Neuronal stem cell (in vitro differentiated cells): ENCODE measurements at regions not wholly inside any gene's neighbourhood (a gene's known extent, or its start where the extent isn't known, plus 50 kb on each side); places are given as distances from the start of the nearest gene placed in this dataset.
"Not testable (repeated sequence)": the region's sequence is repeated elsewhere in the genome, so short reads cannot be mapped to it uniquely, and the experiment has no call there.

Experiments used
- DNase-seq: peaks from one replicate; pipeline ENCODE4 v3.0.0-alpha.2; 2013; ENCODE audit warnings: low spot score
- H2AFZ ChIP-seq: one replicate; pipeline ENCODE4 v1.6.1; 2013; ENCODE audit warnings: mild to moderate bottlenecking, low read length, inconsistent platforms
- H2AK5ac ChIP-seq: 2 replicates; pipeline ENCODE4 v1.6.1; 2013; ENCODE audit warnings: low read depth, mild to moderate bottlenecking, inconsistent platforms, low read length, moderate library complexity, mixed read lengths
- H2BK120ac ChIP-seq: 2 replicates; pipeline ENCODE4 v1.6.1; 2013; ENCODE audit warnings: low read depth, mild to moderate bottlenecking, inconsistent platforms, low read length, moderate library complexity, mixed read lengths
- H2BK12ac ChIP-seq: one replicate; pipeline ENCODE4 v1.6.1; 2013; ENCODE audit warnings: low read length, inconsistent platforms
- H2BK15ac ChIP-seq: 2 replicates; pipeline ENCODE4 v1.6.1; 2013; ENCODE audit warnings: mild to moderate bottlenecking, low read length, inconsistent platforms, mixed read lengths
- H2BK5ac ChIP-seq: one replicate; pipeline ENCODE4 v1.6.1; 2013; ENCODE audit warnings: inconsistent platforms, mild to moderate bottlenecking, low read length, moderate library complexity
- H3K14ac ChIP-seq: one replicate; pipeline ENCODE4 v1.6.1; 2013; ENCODE audit warnings: low read length, inconsistent platforms
- H3K18ac ChIP-seq: 2 replicates; pipeline ENCODE4 v1.6.1; 2013; ENCODE audit warnings: low read length, inconsistent platforms
- H3K23ac ChIP-seq: 2 replicates; pipeline ENCODE4 v1.6.1; 2013; ENCODE audit warnings: low read depth, mild to moderate bottlenecking, mixed read lengths, low read length, inconsistent platforms; ENCODE audit not compliant: poor library complexity
- H3K27ac ChIP-seq: replicated peaks from 3 replicates; pipeline ENCODE4 v1.5.1; 2013; ENCODE audit warnings: low read length, inconsistent platforms
- H3K27me3 ChIP-seq, 3 experiments: 2 replicates each; pipeline ENCODE4 v1.6.1; 2013; ENCODE audit warnings: low read length in 3 of 3, mild to moderate bottlenecking in 2 of 3, inconsistent platforms in 1 of 3, low read depth in 1 of 3, mixed read lengths in 1 of 3, moderate library complexity in 1 of 3; ENCODE audit not compliant: control insufficient read depth in 3 of 3, insufficient read depth in 3 of 3
- H3K36me3 ChIP-seq, 2 donors: replicated peaks in 1 of 2; 2 replicates each; pipeline ENCODE4 v1.6.1; 2013; ENCODE audit warnings: low read length in 2 of 2; ENCODE audit not compliant: control insufficient read depth in 2 of 2, insufficient read depth in 2 of 2
- H3K4ac ChIP-seq: 2 replicates; pipeline ENCODE4 v1.6.1; 2013; ENCODE audit warnings: inconsistent platforms, mild to moderate bottlenecking, low read length, moderate library complexity
- H3K4me1 ChIP-seq, 2 donors: 1 replicate in 1 of 2; 2 replicates in 1 of 2; pipeline ENCODE4 v1.6.1; 2013; ENCODE audit warnings: low read length in 2 of 2, low read depth in 1 of 2; ENCODE audit not compliant: control insufficient read depth in 2 of 2, insufficient read depth in 1 of 2
- H3K4me2 ChIP-seq: one replicate; pipeline ENCODE4 v1.6.1; 2013; ENCODE audit warnings: mild to moderate bottlenecking, low read length, inconsistent platforms; ENCODE audit not compliant: insufficient read depth, poor library complexity, severe bottlenecking
- H3K4me3 ChIP-seq, 2 donors: 2 replicates each; pipeline ENCODE4 v1.5.1; 2013; ENCODE audit warnings: low read length in 2 of 2, mild to moderate bottlenecking in 2 of 2, inconsistent platforms in 1 of 2, moderate library complexity in 1 of 2
- H3K79me1 ChIP-seq: one replicate; pipeline ENCODE4 v1.6.1; 2013; ENCODE audit warnings: low read depth, mild to moderate bottlenecking, inconsistent platforms, low read length, moderate library complexity
- H3K9ac ChIP-seq: one replicate; pipeline ENCODE4 v1.6.1; 2013; ENCODE audit warnings: mild to moderate bottlenecking, low read depth, low read length, inconsistent platforms; ENCODE audit not compliant: poor library complexity
- H3K9me3 ChIP-seq, 2 donors: replicated peaks in 1 of 2; 2 replicates each; pipeline versions ENCODE3 to v1.6.1; 2013; ENCODE audit warnings: low read length in 2 of 2, mild to moderate bottlenecking in 2 of 2, inconsistent platforms in 1 of 2, low read depth in 1 of 2, mixed read lengths in 1 of 2, moderate library complexity in 1 of 2; ENCODE audit not compliant: control insufficient read depth in 2 of 2, insufficient read depth in 1 of 2
- H4K8ac ChIP-seq: one replicate; pipeline ENCODE4 v1.6.1; 2013; ENCODE audit warnings: low read depth, mild to moderate bottlenecking, inconsistent platforms, low read length, moderate library complexity
- H4K91ac ChIP-seq: one replicate; pipeline ENCODE4 v1.6.1; 2013; ENCODE audit warnings: low read length, low read depth, mild to moderate bottlenecking, inconsistent platforms; ENCODE audit not compliant: poor library complexity
- WGBS, 2 donors: extraction: QIAGEN DNeasy Blood & Tissue Kit; methylation state at CpG; one replicate each; pipeline ENCODE4 v1.1.7; 2013; ENCODE audit warnings: missing lambda C conversion rate in 2 of 2, mixed read lengths in 1 of 2; ENCODE audit not compliant: insufficient read length in 2 of 2, insufficient replicate concordance in 1 of 2; ENCODE audit errors: extremely low coverage in 2 of 2; 5-methylcytosine and 5-hydroxymethylcytosine counted together

DNA sequence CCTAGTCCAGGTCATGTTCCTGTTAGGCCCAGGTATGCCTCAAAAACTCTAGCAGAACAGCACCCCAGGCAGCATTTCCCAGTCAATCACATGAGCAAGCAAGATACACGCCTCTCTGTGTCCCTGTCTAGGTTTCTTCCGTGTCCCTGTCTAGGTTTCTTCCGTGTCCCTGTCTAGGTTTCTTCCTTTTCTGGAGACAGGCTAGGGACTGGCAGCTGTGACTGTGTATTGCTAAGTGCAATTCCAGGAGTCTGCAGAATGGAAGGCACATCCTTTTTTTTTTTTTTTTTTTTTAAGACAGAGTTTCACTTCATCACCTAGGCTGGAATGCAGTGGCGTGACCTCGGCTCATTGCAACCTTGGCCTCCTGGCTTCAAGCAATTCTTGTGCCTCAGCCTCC lies 77.6 kb downstream of the SETD4 start:
- Histone ChIP-seq H4K91ac (no peak overlapping the region), H2AFZ (no peak overlapping the region), H3K79me1 (no peaks in the 10 kb centered on the region), H3K36me3 (no peaks in the 10 kb centered on the region), H3K4ac (no peak overlapping the region), H3K4me3 (no peak overlapping the region), H3K27me3 (no peaks in the 10 kb centered on the region), H3K4me1 (no peaks in the 10 kb centered on the region), H2BK12ac (no peak overlapping the region), H4K8ac (no peak overlapping the region), H2AK5ac (no peak overlapping the region), H3K9me3 (peaks cover 0 to 7% of the 10 kb centered on the region in 2 donors), H3K9ac (no peak overlapping the region), H3K18ac (no peak overlapping the region), H3K4me2 (no peak overlapping the region), H3K23ac (no peak overlapping the region), H3K14ac (no peak overlapping the region), H2BK15ac (no peak overlapping the region), H3K27ac (no peak overlapping the region), H2BK5ac (no peak overlapping the region), H2BK120ac (no peak overlapping the region)
- DNase-seq = no peak
- no CpG with 5 or more reads among the region's 5 CpGs for WGBS, 2 donors

DNA sequence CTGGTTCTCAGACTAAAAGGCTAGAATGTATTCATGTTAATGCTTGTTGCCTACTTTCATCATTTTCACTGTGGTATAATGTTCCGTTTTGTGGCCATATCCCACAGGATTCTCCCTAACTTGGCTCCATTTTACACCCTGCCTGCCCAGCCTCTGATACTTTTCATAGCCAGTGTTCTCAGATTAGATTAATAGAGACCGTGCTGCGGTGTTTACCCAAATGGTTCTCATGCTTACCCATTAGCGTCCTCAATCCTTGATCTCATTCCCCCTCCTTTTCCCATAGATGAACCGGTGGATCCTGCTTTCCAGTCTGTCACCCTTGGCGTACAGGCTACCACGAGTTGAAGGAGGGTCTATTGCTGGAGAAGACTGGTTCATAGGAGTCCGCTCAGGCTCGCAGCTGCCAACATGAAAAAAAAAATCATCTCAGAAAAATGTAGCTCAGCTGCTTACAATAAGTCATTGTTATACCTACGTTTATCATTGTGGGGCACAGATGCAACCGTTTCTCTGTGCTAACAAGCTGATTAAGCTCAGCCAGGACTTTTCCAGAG lies 78.7 kb downstream of the SETD4 start:
- WGBS, 2 donors = no CpG with 5 or more reads among the region's 11 CpGs
- Histone ChIP-seq H2AFZ (no peak overlapping the region), H3K4me2 (no peak overlapping the region), H2BK15ac (no peak overlapping the region), H3K79me1 (no peaks in the 10 kb centered on the region), H3K4me3 (no peak overlapping the region), H3K9ac (no peak overlapping the region), H4K91ac (no peak overlapping the region), H2BK12ac (no peak overlapping the region), H3K27ac (no peak overlapping the region), H3K9me3 (peaks cover 0 to 10% of the 10 kb centered on the region in 2 donors), H3K14ac (no peak overlapping the region), H3K23ac (no peak overlapping the region), H4K8ac (no peak overlapping the region), H3K27me3 (no peaks in the 10 kb centered on the region), H3K18ac (no peak overlapping the region), H3K4me1 (peaks cover 0 to 3% of the 10 kb centered on the region in 2 donors), H2AK5ac (no peak overlapping the region), H3K4ac (no peak overlapping the region), H2BK120ac (no peak overlapping the region), H2BK5ac (no peak overlapping the region), H3K36me3 (no peaks in the 10 kb centered on the region)
- DNase-seq = no peak

DNA sequence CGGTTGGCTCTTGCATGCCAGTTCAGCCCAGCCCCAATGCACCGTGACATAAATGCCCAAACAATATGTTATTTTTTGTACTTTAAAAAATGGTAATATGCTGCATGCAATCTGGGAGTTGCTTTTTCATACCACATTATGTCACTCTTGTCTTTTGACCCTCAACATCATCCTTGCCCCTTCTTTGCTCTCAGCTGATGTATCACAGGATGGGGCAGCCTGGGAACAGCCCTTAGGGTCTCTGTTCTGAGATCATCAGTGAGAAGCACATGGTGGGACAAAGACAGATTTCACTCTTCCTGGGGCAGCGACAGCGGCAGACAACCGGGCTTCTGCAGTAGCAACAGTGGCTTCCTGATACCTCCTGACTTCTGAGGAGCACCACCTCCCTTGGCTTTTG lies 79.5 kb downstream of the SETD4 start:
- no peak for DNase-seq
- Histone ChIP-seq H2BK120ac (no peak overlapping the region), H4K8ac (no peak overlapping the region), H3K79me1 (no peaks in the 10 kb centered on the region), H3K36me3 (no peaks in the 10 kb centered on the region), H2AK5ac (no peak overlapping the region), H3K4ac (no peak overlapping the region), H3K4me3 (no peak overlapping the region), H3K4me2 (no peak overlapping the region), H3K9ac (no peak overlapping the region), H3K23ac (no peak overlapping the region), H2BK12ac (no peak overlapping the region), H3K9me3 (peaks cover 0 to 10% of the 10 kb centered on the region in 2 donors), H3K27ac (no peak overlapping the region), H3K14ac (no peak overlapping the region), H2BK5ac (no peak overlapping the region), H4K91ac (no peak overlapping the region), H3K18ac (no peak overlapping the region), H2BK15ac (no peak overlapping the region), H2AFZ (no peak overlapping the region), H3K4me1 (peaks cover 0 to 3% of the 10 kb centered on the region in 2 donors), H3K27me3 (no peaks in the 10 kb centered on the region)
- WGBS, 2 donors = no CpG with 5 or more reads among the region's 5 CpGs

DNA sequence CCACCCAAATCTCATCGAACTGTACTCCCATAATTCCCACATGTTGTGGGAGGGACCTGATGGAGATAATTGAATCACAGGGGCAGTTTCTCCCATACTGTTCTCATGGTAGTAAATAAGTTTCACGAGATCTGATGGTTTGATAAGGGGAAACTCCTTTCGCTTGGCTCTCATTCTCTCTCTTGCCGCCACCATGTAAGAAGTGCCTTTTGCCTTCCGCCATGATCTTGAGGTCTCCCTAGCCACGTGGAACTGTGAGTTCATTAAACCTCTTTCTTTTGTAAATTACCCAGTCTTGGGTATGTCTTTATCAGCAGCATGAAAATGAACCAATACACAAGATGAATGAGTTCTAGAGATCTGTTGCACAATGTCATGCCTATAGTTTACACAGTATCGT lies 82.5 kb downstream of the SETD4 start:
- no CpG with 5 or more reads among the region's 7 CpGs for WGBS, 2 donors
- not testable (repeated sequence) for H2BK120ac ChIP-seq, H2BK15ac ChIP-seq, H3K4me1 ChIP-seq, H3K4ac ChIP-seq, H3K18ac ChIP-seq, H3K27me3 ChIP-seq, H3K23ac ChIP-seq, H4K8ac ChIP-seq, H2AFZ ChIP-seq, H2BK12ac ChIP-seq, DNase-seq, H3K9me3 ChIP-seq, H3K79me1 ChIP-seq, H3K36me3 ChIP-seq, H4K91ac ChIP-seq, H3K4me3 ChIP-seq, H3K14ac ChIP-seq, H3K27ac ChIP-seq, H3K9ac ChIP-seq, H3K4me2 ChIP-seq, H2AK5ac ChIP-seq, H2BK5ac ChIP-seq
